A549 (cell line): ENCODE measurements at regions not wholly inside any gene's neighbourhood (a gene's known extent, or its start where the extent isn't known, plus 50 kb on each side); places are given as distances from the start of the nearest gene placed in this dataset.

Experiments
- ATAC-seq, 2 experiments: fragments of 200-7000 bp in 1 of 2; fragments of >200 bp in 1 of 2; cut with Nextera tagmentation in 1 of 2; cut with Tn5 transposase in 1 of 2; 3 replicates each; pipeline versions ENCODE4 v1.8.0 to v1.9.1; 2018 to 2020; ENCODE audit warnings: mild to moderate bottlenecking in 1 of 2, moderate library complexity in 1 of 2
- CTCF ChIA-PET: fragments of 300-600 bp; sonication (Branson Sonifier 250); formaldehyde crosslinking; extraction: SDS; loops from one replicate; lab custom pipeline; 2021; ENCODE audit warnings: antibody characterized with exemption, inconsistent platforms; lab: Yijun Ruan, JAX
- POLR2A ChIA-PET: fragments of 350-600 bp; formaldehyde crosslinking; extraction: SDS; loops from one replicate; lab custom pipeline; 2021; ENCODE audit warnings: antibody characterized with exemption, inconsistent platforms; lab: Yijun Ruan, JAX
- DNase-seq, 2 experiments: peaks; one replicate each; pipeline versions ENCODE4 v3.0.0 to v3.0.0-alpha.2; 2011 to 2016; ENCODE audit warnings: low read depth in 1 of 2, low spot score in 1 of 2
- FAIRE-seq: peaks from 2 replicates; lab custom pipeline; 2011; peaks lifted over from hg19 to GRCh38; lab: Jason Lieb, UNC
- H3K27ac ChIP-seq, 2 experiments: fragments of >200 bp; sonication (Bioruptor Twin); formaldehyde crosslinking; 3 replicates each; pipeline ENCODE4 v1.5.1; 2016 to 2017
- H3K4me1 ChIP-seq: fragments of >200 bp; sonication (Bioruptor Twin); formaldehyde crosslinking; 3 replicates; pipeline ENCODE4 v1.6.1; 2016
- H3K4me2 ChIP-seq: fragments of >200 bp; sonication (Bioruptor Twin); formaldehyde crosslinking; 3 replicates; pipeline ENCODE4 v1.6.1; 2016
- H3K4me3 ChIP-seq: fragments of >200 bp; sonication (Bioruptor Twin); formaldehyde crosslinking; 3 replicates; pipeline ENCODE4 v1.5.1; 2016
- H3K9me3 ChIP-seq: fragments of >200 bp; sonication (Bioruptor Twin); formaldehyde crosslinking; 3 replicates; pipeline ENCODE4 v1.6.1; 2016
- BCL3 ChIP-seq: fragments of >200 bp; sonication (Bioruptor Twin); formaldehyde crosslinking; IDR thresholded peaks from 3 replicates; pipeline ENCODE4 v1.6.1; 2016
- CBX2 ChIP-seq: fragments of 200-600 bp; sonication (generic); IDR thresholded peaks from 2 replicates; pipeline ENCODE4 v1.6.1; 2016; ENCODE audit warnings: low read depth, mild to moderate bottlenecking, borderline replicate concordance
- CBX8 ChIP-seq: fragments of 200-600 bp; sonication (generic); IDR thresholded peaks from 2 replicates; pipeline ENCODE4 v1.6.1; 2016
- CHD2 ChIP-seq: fragments of 150-350 bp; IDR thresholded peaks from 2 replicates; pipeline ENCODE4 v1.6.1; 2014; ENCODE audit warnings: low read length; ENCODE audit not compliant: partially characterized antibody
- CHD4 ChIP-seq: fragments of 200-600 bp; sonication (generic); IDR thresholded peaks from 2 replicates; pipeline ENCODE4 v1.6.1; 2016; ENCODE audit warnings: antibody characterized with exemption, mild to moderate bottlenecking, borderline replicate concordance
- EHF ChIP-seq: fragments of 250-450 bp; sonication (Bioruptor Pico); IDR thresholded peaks from 2 replicates; pipeline ENCODE4 v1.5.0; 2020; ENCODE audit warnings: mild to moderate bottlenecking
- EHMT2 ChIP-seq: fragments of 200-600 bp; sonication (generic); IDR thresholded peaks from 2 replicates; pipeline ENCODE4 v1.6.1; 2016; ENCODE audit warnings: antibody characterized with exemption, low read depth, mild to moderate bottlenecking, moderate library complexity
- ELK1 ChIP-seq: fragments of 150-350 bp; IDR thresholded peaks from 2 replicates; pipeline ENCODE4 v1.6.1; 2014; ENCODE audit warnings: low read depth, mild to moderate bottlenecking, low read length
- MAFK ChIP-seq: fragments of 450-650 bp; IDR thresholded peaks from 2 replicates; pipeline ENCODE4 v1.6.1; 2014; ENCODE audit not compliant: partially characterized antibody
- MAX ChIP-seq: IDR thresholded peaks from 2 replicates; pipeline ENCODE4 v1.6.1; 2012
- SMC3 ChIP-seq: fragments of >200 bp; sonication (Bioruptor Twin); formaldehyde crosslinking; IDR thresholded peaks from 3 replicates; pipeline ENCODE4 v1.6.1; 2018; ENCODE audit warnings: inconsistent platforms
- TFCP2L1 ChIP-seq: fragments of 250-450 bp; sonication (Bioruptor Pico); IDR thresholded peaks from 2 replicates; pipeline ENCODE4 v1.5.0; 2021; ENCODE audit warnings: mild to moderate bottlenecking
- TP53 ChIP-seq: fragments of 250-450 bp; sonication (Bioruptor Pico); IDR thresholded peaks from 2 replicates; pipeline ENCODE4 v1.5.0; 2021; ENCODE audit warnings: mild to moderate bottlenecking, moderate library complexity
- USF2 ChIP-seq: fragments of 450-650 bp; IDR thresholded peaks from 2 replicates; pipeline ENCODE4 v1.6.1; 2014; ENCODE audit warnings: antibody characterized with exemption
- ZNF302 ChIP-seq: fragments of 250-450 bp; sonication (Bioruptor Pico); IDR thresholded peaks from 2 replicates; pipeline ENCODE4 v1.9.0; 2021; ENCODE audit warnings: inconsistent platforms, mild to moderate bottlenecking, moderate library complexity
- ZSCAN20 ChIP-seq: fragments of 250-450 bp; sonication (Bioruptor Pico); IDR thresholded peaks from 2 replicates; pipeline ENCODE4 v1.8.0; 2022; ENCODE audit warnings: mild to moderate bottlenecking, moderate library complexity
- whole genome bisulfite sequencing: methylation state at CpG from one replicate; pipeline ENCODE4 v1.1.6; 2017; ENCODE audit errors: missing lambda C conversion rate; 5-methylcytosine and 5-hydroxymethylcytosine counted together

- 0% methylated on average over 3 of the region's 3 CpGs for WGBS
- POLR2A ChIA-PET: no interaction called here
- Histone ChIP-seq H3K27ac (no peak overlapping the region), H3K9me3 (no peaks in the 10 kb centered on the region), H3K4me2 (no peak overlapping the region), H3K4me1 (no peaks in the 10 kb centered on the region), H3K4me3 (no peak overlapping the region)
- DNase-seq (peak in 1 of 2 experiments; percentile 6), ATAC-seq (no peak; a peak in 1 of 6 replicates), FAIRE-seq (no peak)
- TF ChIP-seq CHD2 (no peak), CHD4 (no peak)
- CTCF ChIA-PET: no interaction called here
Measured at GRCh38 chr1:79811173-79811572, 804.6 kb upstream of the ADGRL4 start.

GRCh38 chr1:79808816-79809475 is 802.4 kb upstream of the ADGRL4 start:
- ATAC-seq (no peak), DNase-seq (no peak), FAIRE-seq (no peak)
- CTCF ChIA-PET: no interaction called here
- Histone ChIP-seq H3K9me3 (no peaks in the 10 kb centered on the region), H3K4me1 (no peaks in the 10 kb centered on the region), H3K4me3 (no peak overlapping the region), H3K4me2 (no peak overlapping the region), H3K27ac (no peak overlapping the region)
- POLR2A ChIA-PET: no interaction called here
- WGBS: 25% methylated on average over 3 of the region's 3 CpGs
- no peak for TF ChIP-seq EHF
- TF ChIP-seq MAFK: peak; percentile 59
- no peak for TF ChIP-seq CBX2
- no peak for TF ChIP-seq ZNF302

- ATAC-seq: no peak
- DNase-seq: no peak
- POLR2A ChIA-PET: no interaction called here
Measured at GRCh38 chr1:79807816-79808215, 801.3 kb upstream of the ADGRL4 start.

More at GRCh38 chr1:79807816-79808215, 801.3 kb upstream of the ADGRL4 start:
- Histone ChIP-seq H3K9me3 (no peaks in the 10 kb centered on the region), H3K4me1 (no peaks in the 10 kb centered on the region), H3K4me2 (no peak overlapping the region), H3K4me3 (no peak overlapping the region), H3K27ac (no peak overlapping the region)
- TF ChIP-seq SMC3 (no peak), ZSCAN20 (CRISPR knock-in tag) (no peak), MAX (no peak), EHMT2 (no peak), USF2 (no peak), ELK1 (no peak), BCL3 (no peak), CHD4 (no peak), CBX8 (no peak), TFCP2L1 (CRISPR knock-in tag) (no peak), TP53 (CRISPR knock-in tag) (no peak)
- FAIRE-seq: no peak
- 33% methylated on average over 2 of the region's 2 CpGs for WGBS
- CTCF ChIA-PET: no interaction called here
